ENCODE measurements at regions not wholly inside any gene's neighbourhood (a gene's known extent, or its start where the extent isn't known, plus 50 kb on each side); places are given as distances from the start of the nearest gene placed in this dataset.

GRCh38 chr10:64211466-64211865, 690.3 kb downstream of the REEP3 start:
- TF ChIP-seq CTCF (conservative IDR thresholded peaks at IDR 0.05; ENCODE audit: low read depth in 2 of 2) (no peak), EZH2phosphoT487 (IDR thresholded peaks at IDR 0.05; ENCODE audit: unreplicated experiment) (no peak), POLR2AphosphoS5 (IDR thresholded peaks at IDR 0.05; ENCODE audit: low read depth) (no peak), REST (IDR thresholded peaks at IDR 0.05; ENCODE audit: unreplicated experiment) (no peak), EZH2 (IDR thresholded peaks at IDR 0.05; ENCODE audit: low read depth, unreplicated experiment) (no peak), ZNF114 (CRISPR knock-in tag; IDR thresholded peaks at IDR 0.05) (no peak), JUNB (IDR thresholded peaks at IDR 0.05; ENCODE audit: unreplicated experiment) (no peak), ZNF462 (CRISPR knock-in tag; IDR thresholded peaks at IDR 0.05) (no peak), ETS1 (IDR thresholded peaks at IDR 0.05) (no peak), STAT1 (IDR thresholded peaks at IDR 0.05; ENCODE audit: unreplicated experiment) (no peak), ZNF331 (CRISPR knock-in tag; IDR thresholded peaks at IDR 0.05; ENCODE audit: low read depth) (no peak)
